Left lung (tissue), 4 donors: ENCODE measurements at regions not wholly inside any gene's neighbourhood (a gene's known extent, or its start where the extent isn't known, plus 50 kb on each side); places are given as distances from the start of the nearest gene placed in this dataset.

ENCODE experiments used
- ATAC-seq: fragments of 200-7000 bp; cut with Tn5 transposase; one replicate; pipeline ENCODE4 v1.9.1; 2020; ENCODE audit warnings: moderate library complexity
- DNase-seq, 4 donors: peaks; one replicate each; pipeline ENCODE4 v3.0.0-alpha.2; 2013 to 2020
- H3K27ac ChIP-seq, 2 donors: fragments of 200-600 bp; sonication (generic) in 1 of 2; one replicate each; pipeline versions ENCODE4 v1.5.0 to v1.8.0; 2020 to 2021
- H3K27me3 ChIP-seq, 2 donors: fragments of 200-600 bp; sonication (generic) in 1 of 2; one replicate each; pipeline versions ENCODE4 v1.5.0 to v1.8.0; 2020 to 2021
- H3K36me3 ChIP-seq, 2 donors: fragments of 200-600 bp; sonication (generic) in 1 of 2; one replicate each; pipeline versions ENCODE4 v1.5.0 to v1.8.0; 2020 to 2021
- H3K4me1 ChIP-seq, 2 donors: fragments of 200-600 bp; one replicate each; pipeline ENCODE4 v1.8.0; 2021
- H3K4me3 ChIP-seq, 2 donors: fragments of 200-600 bp; sonication (generic) in 1 of 2; one replicate each; pipeline versions ENCODE4 v1.5.0 to v1.8.0; 2020 to 2021; ENCODE audit warnings: mild to moderate bottlenecking in 1 of 2
- H3K9me3 ChIP-seq, 2 donors: fragments of 200-600 bp; sonication (generic) in 1 of 2; one replicate each; pipeline versions ENCODE4 v1.5.0 to v1.8.0; 2020 to 2021
- intact Hi-C, 2 donors: fragments of 100-400 bp; cut with DNase I; formaldehyde crosslinking; loops; one replicate each; pipeline versions ENCODE4 v1.11.2 to v1.14.2; 2022
- TF ChIP-seq, protein P1 (sequence below), 2 donors: fragments of 200-600 bp; sonication (generic) in 1 of 2; IDR thresholded peaks; one replicate each; pipeline versions ENCODE4 v1.5.0 to v1.8.0; 2021; ENCODE audit warnings: antibody characterized with exemption in 2 of 2
- donor health status: DM: no; HTN: yes; CAD: no.
- donor health status: DM: no; HTN: no; CAD: no.

- TF ChIP-seq, protein P1, sequence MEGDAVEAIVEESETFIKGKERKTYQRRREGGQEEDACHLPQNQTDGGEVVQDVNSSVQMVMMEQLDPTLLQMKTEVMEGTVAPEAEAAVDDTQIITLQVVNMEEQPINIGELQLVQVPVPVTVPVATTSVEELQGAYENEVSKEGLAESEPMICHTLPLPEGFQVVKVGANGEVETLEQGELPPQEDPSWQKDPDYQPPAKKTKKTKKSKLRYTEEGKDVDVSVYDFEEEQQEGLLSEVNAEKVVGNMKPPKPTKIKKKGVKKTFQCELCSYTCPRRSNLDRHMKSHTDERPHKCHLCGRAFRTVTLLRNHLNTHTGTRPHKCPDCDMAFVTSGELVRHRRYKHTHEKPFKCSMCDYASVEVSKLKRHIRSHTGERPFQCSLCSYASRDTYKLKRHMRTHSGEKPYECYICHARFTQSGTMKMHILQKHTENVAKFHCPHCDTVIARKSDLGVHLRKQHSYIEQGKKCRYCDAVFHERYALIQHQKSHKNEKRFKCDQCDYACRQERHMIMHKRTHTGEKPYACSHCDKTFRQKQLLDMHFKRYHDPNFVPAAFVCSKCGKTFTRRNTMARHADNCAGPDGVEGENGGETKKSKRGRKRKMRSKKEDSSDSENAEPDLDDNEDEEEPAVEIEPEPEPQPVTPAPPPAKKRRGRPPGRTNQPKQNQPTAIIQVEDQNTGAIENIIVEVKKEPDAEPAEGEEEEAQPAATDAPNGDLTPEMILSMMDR (IDR thresholded peaks at IDR 0.05), result no peak
- H3K27ac ChIP-seq, result no peak overlapping the region
- no peak overlapping the region for H3K4me3 ChIP-seq
- intact Hi-C loops, result no loop called here
- no peaks in the 10 kb centered on the region for H3K27me3 ChIP-seq
- DNase-seq (no peak), ATAC-seq (no peak)
- H3K4me1 ChIP-seq, result no peaks in the 10 kb centered on the region
- H3K36me3 ChIP-seq, result no peaks in the 10 kb centered on the region
- peaks cover 0 to 6% of the 10 kb centered on the region in 2 donors for H3K9me3 ChIP-seq
Measured at GRCh38 chr5:3384531-3384930, 211.1 kb upstream of the IRX1 start.

- ATAC-seq, result no peak
- H3K27me3 ChIP-seq, result no peaks in the 10 kb centered on the region
- no peaks in the 10 kb centered on the region for H3K4me1 ChIP-seq
- TF ChIP-seq, protein P1 (IDR thresholded peaks at IDR 0.05), result no peak
- intact Hi-C loops, result no loop called here
- DNase-seq, result no peak
- peaks cover 0 to 6% of the 10 kb centered on the region in 2 donors for H3K9me3 ChIP-seq
- no peak overlapping the region for H3K4me3 ChIP-seq
- H3K36me3 ChIP-seq, result no peaks in the 10 kb centered on the region
- no peak overlapping the region for H3K27ac ChIP-seq
Measured at GRCh38 chr5:3382782-3383181, 212.8 kb upstream of the IRX1 start.

GRCh38 chr5:3382151-3382550 is 213.5 kb upstream of the IRX1 start:
- TF ChIP-seq, protein P1 (IDR thresholded peaks at IDR 0.05), result no peak
- no peak for DNase-seq
- ATAC-seq, result no peak
- no peaks in the 10 kb centered on the region for H3K27me3 ChIP-seq
- H3K4me3 ChIP-seq, result no peak overlapping the region
- H3K4me1 ChIP-seq, result no peaks in the 10 kb centered on the region
- intact Hi-C loops, result no loop called here
- no peaks in the 10 kb centered on the region for H3K36me3 ChIP-seq
- no peak overlapping the region for H3K27ac ChIP-seq
- H3K9me3 ChIP-seq, result peaks cover 0 to 6% of the 10 kb centered on the region in 2 donors

DNA sequence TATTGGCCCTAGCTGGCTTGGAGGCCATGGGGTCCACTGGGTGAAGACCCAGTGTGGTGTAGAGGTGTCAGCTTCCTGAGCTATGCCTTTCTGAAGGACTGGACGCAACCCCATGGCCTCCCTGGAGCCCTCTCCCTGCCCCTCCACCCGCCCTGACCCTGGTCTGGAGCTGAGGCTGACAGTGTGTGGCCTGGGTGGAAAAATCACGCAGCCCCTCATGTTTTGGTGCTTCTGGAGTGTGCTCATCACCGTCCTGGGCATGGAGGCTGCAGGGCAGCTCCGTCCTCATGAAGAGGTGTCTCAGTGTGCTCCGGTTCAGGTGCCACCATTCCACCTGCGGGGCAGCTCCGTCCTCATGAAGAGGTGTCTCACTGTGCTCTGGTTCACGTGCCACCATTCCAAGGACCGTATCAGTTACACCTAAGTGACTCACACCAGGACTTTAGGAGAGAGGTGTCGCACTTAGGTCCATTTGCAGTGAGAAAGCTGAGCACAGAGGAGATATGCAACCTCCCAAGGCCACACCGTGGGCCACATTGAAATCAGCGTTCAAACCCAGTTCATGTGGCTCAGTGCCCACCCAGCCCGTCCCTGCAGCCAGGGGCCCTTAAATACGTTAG is 214.3 kb upstream of the IRX1 start:
- DNase-seq (no peak), ATAC-seq (no peak)
- Histone ChIP-seq H3K27me3 (no peaks in the 10 kb centered on the region), H3K27ac (no peak overlapping the region), H3K9me3 (peaks cover 0 to 6% of the 10 kb centered on the region in 2 donors), H3K4me3 (no peak overlapping the region), H3K36me3 (no peaks in the 10 kb centered on the region), H3K4me1 (no peaks in the 10 kb centered on the region)
- TF ChIP-seq, protein P1 (IDR thresholded peaks at IDR 0.05), result no peak
- intact Hi-C loops, result no loop called here

GRCh38 chr5:3380689-3381088 is 214.9 kb upstream of the IRX1 start:
- intact Hi-C loops, result no loop called here
- Histone ChIP-seq H3K27me3 (no peaks in the 10 kb centered on the region), H3K4me1 (no peaks in the 10 kb centered on the region), H3K36me3 (no peaks in the 10 kb centered on the region), H3K4me3 (no peak overlapping the region), H3K9me3 (peaks cover 0 to 6% of the 10 kb centered on the region in 2 donors), H3K27ac (no peak overlapping the region)
- TF ChIP-seq, protein P1 (IDR thresholded peaks at IDR 0.05), result no peak
- no peak for DNase-seq
- ATAC-seq, result no peak
